ENCODE measurements at regions not wholly inside any gene's neighbourhood (a gene's known extent, or its start where the extent isn't known, plus 50 kb on each side); places are given as distances from the start of the nearest gene placed in this dataset.

- Histone ChIP-seq H3K27ac (no peak overlapping the region), H3K9ac (ENCODE audit: insufficient read length) (no peak overlapping the region), H3K4me3 (no peak overlapping the region), H3K9me3 (ENCODE audit: low read depth, low read length) (no peaks in the 10 kb centered on the region), H3K36me3 (ENCODE audit: insufficient read depth, low read length) (no peaks in the 10 kb centered on the region)
- no peak for TF ChIP-seq FOXP2 (optimal IDR thresholded peaks at IDR 0.05; ENCODE audit: control extremely low read depth, extremely low read length, insufficient read depth)
- TF ChIP-seq POLR2AphosphoS5 (IDR thresholded peaks at IDR 0.05; ENCODE audit: borderline replicate concordance, low read depth, low read length): no peak
- TF ChIP-seq EZH2 (IDR thresholded peaks at IDR 0.05): no peak
- no peak for DNase-seq (ENCODE audit: low read depth, low spot score)
These were observed 74.6 kb downstream of the TRIM42 start for GRCh38 chr3:140752499-140752898.

- H3K27ac ChIP-seq: no peak overlapping the region
- no peak for DNase-seq (ENCODE audit: low read depth, low spot score)
These were observed 76.2 kb downstream of the TRIM42 start for GRCh38 chr3:140753865-140754754.

GRCh38 chr3:140754936-140755335, 77.1 kb downstream of the TRIM42 start:
- TF ChIP-seq EZH2 (IDR thresholded peaks at IDR 0.05): no peak
- no peak for TF ChIP-seq POLR2AphosphoS5 (IDR thresholded peaks at IDR 0.05; ENCODE audit: borderline replicate concordance, low read depth, low read length)
- H3K9me3 ChIP-seq (ENCODE audit: low read depth, low read length): no peaks in the 10 kb centered on the region
- no peak overlapping the region for H3K9ac ChIP-seq (ENCODE audit: insufficient read length)
- H3K4me3 ChIP-seq: no peak overlapping the region
- DNase-seq (ENCODE audit: low read depth, low spot score): no peak
- no peaks in the 10 kb centered on the region for H3K36me3 ChIP-seq (ENCODE audit: insufficient read depth, low read length)
- H3K27ac ChIP-seq: no peak overlapping the region

More at GRCh38 chr3:140753865-140754754, 76.2 kb downstream of the TRIM42 start:
- H3K36me3 ChIP-seq (ENCODE audit: insufficient read depth, low read length): no peaks in the 10 kb centered on the region
- H3K9me3 ChIP-seq (ENCODE audit: low read depth, low read length): no peaks in the 10 kb centered on the region
- TF ChIP-seq FOXP2 (optimal IDR thresholded peaks at IDR 0.05; ENCODE audit: control extremely low read depth, extremely low read length, insufficient read depth) (no peak), POLR2AphosphoS5 (IDR thresholded peaks at IDR 0.05; ENCODE audit: borderline replicate concordance, low read depth, low read length) (no peak), EZH2 (IDR thresholded peaks at IDR 0.05) (no peak)
- no peak overlapping the region for H3K9ac ChIP-seq (ENCODE audit: insufficient read length)
- no peak overlapping the region for H3K4me3 ChIP-seq

GRCh38 chr3:140756240-140757016, 78.6 kb downstream of the TRIM42 start:
- Histone ChIP-seq H3K27ac (no peak overlapping the region), H3K4me3 (no peak overlapping the region), H3K9me3 (ENCODE audit: low read depth, low read length) (no peaks in the 10 kb centered on the region), H3K9ac (ENCODE audit: insufficient read length) (no peak overlapping the region), H3K36me3 (ENCODE audit: insufficient read depth, low read length) (no peaks in the 10 kb centered on the region)
- no peak for TF ChIP-seq POLR2AphosphoS5 (IDR thresholded peaks at IDR 0.05; ENCODE audit: borderline replicate concordance, low read depth, low read length)
- TF ChIP-seq FOXP2 (optimal IDR thresholded peaks at IDR 0.05; ENCODE audit: control extremely low read depth, extremely low read length, insufficient read depth): no peak
- no peak for TF ChIP-seq EZH2 (IDR thresholded peaks at IDR 0.05)
- DNase-seq (ENCODE audit: low read depth, low spot score): no peak

GRCh38 chr3:140758791-140759444, 81.1 kb downstream of the TRIM42 start:
- no peak for TF ChIP-seq FOXP2 (optimal IDR thresholded peaks at IDR 0.05; ENCODE audit: control extremely low read depth, extremely low read length, insufficient read depth)
- TF ChIP-seq POLR2AphosphoS5 (IDR thresholded peaks at IDR 0.05; ENCODE audit: borderline replicate concordance, low read depth, low read length): no peak
- no peak for TF ChIP-seq EZH2 (IDR thresholded peaks at IDR 0.05)
- Histone ChIP-seq H3K9me3 (ENCODE audit: low read depth, low read length) (no peaks in the 10 kb centered on the region), H3K9ac (ENCODE audit: insufficient read length) (no peak overlapping the region), H3K4me3 (no peak overlapping the region), H3K27ac (no peak overlapping the region), H3K36me3 (ENCODE audit: insufficient read depth, low read length) (no peaks in the 10 kb centered on the region)
- no peak for DNase-seq (ENCODE audit: low read depth, low spot score)

DNA sequence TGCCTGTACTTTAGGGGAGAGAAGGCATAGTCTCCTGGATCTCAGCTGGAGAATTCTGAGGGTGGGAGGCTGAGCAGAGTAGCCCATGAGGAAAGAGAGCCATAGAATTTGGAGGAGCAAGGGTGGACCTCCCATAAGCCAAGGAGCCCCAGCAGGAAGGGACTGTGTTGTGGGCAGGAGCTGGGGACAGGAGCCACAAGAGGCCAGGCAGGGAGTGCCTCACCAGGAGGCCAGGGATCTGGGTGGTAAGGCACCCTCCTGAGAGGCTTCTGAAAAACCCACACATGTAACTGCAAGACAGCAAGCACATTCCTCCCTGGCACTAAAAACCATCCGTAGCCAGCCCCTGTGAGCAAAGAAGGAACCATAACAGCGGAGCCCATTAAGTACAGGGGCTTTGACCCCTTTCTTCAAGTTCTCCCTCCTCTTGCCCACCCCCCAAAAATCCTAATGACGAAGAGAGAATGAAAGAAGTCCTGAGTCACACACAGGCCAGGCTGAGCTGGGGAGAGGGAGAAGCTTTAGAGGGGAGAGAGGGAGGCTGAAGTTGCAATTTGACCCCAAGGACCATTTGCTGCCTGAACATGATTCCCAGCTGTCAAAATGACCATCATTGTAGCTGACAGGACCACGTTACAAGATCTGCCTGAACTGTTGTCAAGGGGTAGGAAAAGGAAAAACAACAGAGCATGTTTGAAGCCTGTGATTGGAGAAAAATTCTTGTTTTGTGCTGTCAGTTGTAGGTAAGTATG, 82.6 kb downstream of the TRIM42 start:
- Histone ChIP-seq H3K9me3 (ENCODE audit: low read depth, low read length) (no peaks in the 10 kb centered on the region), H3K27ac (no peak overlapping the region), H3K36me3 (ENCODE audit: insufficient read depth, low read length) (no peaks in the 10 kb centered on the region), H3K4me3 (no peak overlapping the region), H3K9ac (ENCODE audit: insufficient read length) (no peak overlapping the region)
- TF ChIP-seq EZH2 (IDR thresholded peaks at IDR 0.05) (no peak), FOXP2 (optimal IDR thresholded peaks at IDR 0.05; ENCODE audit: control extremely low read depth, extremely low read length, insufficient read depth) (no peak), POLR2AphosphoS5 (IDR thresholded peaks at IDR 0.05; ENCODE audit: borderline replicate concordance, low read depth, low read length) (no peak)
- DNase-seq (ENCODE audit: low read depth, low spot score): no peak

GRCh38 chr3:140761076-140761639, 83.3 kb downstream of the TRIM42 start:
- Histone ChIP-seq H3K27ac (no peak overlapping the region), H3K4me3 (no peak overlapping the region), H3K9me3 (ENCODE audit: low read depth, low read length) (no peaks in the 10 kb centered on the region), H3K9ac (ENCODE audit: insufficient read length) (no peak overlapping the region), H3K36me3 (ENCODE audit: insufficient read depth, low read length) (no peaks in the 10 kb centered on the region)
- no peak for DNase-seq (ENCODE audit: low read depth, low spot score)
- TF ChIP-seq POLR2AphosphoS5 (IDR thresholded peaks at IDR 0.05; ENCODE audit: borderline replicate concordance, low read depth, low read length): no peak
- no peak for TF ChIP-seq EZH2 (IDR thresholded peaks at IDR 0.05)
- TF ChIP-seq FOXP2 (optimal IDR thresholded peaks at IDR 0.05; ENCODE audit: control extremely low read depth, extremely low read length, insufficient read depth): no peak
